ENCODE measurements at regions not wholly inside any gene's neighbourhood (a gene's known extent, or its start where the extent isn't known, plus 50 kb on each side); places are given as distances from the start of the nearest gene placed in this dataset.

GRCh38 chr18:61196750-61197149, 136.5 kb upstream of the CDH20 start:
- Mint-ChIP-seq H3K9me3 (ENCODE audit: low read depth) (no peaks in the 10 kb centered on the region), H3K27ac (no peak overlapping the region), H3K4me3 (ENCODE audit: low read depth) (no peak overlapping the region), H3K27me3 (no peaks in the 10 kb centered on the region), H3K4me1 (ENCODE audit: low read depth) (no peaks in the 10 kb centered on the region), H3K36me3 (ENCODE audit: insufficient read depth) (no peaks in the 10 kb centered on the region)
- TF ChIP-seq, protein P1, sequence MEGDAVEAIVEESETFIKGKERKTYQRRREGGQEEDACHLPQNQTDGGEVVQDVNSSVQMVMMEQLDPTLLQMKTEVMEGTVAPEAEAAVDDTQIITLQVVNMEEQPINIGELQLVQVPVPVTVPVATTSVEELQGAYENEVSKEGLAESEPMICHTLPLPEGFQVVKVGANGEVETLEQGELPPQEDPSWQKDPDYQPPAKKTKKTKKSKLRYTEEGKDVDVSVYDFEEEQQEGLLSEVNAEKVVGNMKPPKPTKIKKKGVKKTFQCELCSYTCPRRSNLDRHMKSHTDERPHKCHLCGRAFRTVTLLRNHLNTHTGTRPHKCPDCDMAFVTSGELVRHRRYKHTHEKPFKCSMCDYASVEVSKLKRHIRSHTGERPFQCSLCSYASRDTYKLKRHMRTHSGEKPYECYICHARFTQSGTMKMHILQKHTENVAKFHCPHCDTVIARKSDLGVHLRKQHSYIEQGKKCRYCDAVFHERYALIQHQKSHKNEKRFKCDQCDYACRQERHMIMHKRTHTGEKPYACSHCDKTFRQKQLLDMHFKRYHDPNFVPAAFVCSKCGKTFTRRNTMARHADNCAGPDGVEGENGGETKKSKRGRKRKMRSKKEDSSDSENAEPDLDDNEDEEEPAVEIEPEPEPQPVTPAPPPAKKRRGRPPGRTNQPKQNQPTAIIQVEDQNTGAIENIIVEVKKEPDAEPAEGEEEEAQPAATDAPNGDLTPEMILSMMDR (IDR thresholded peaks at IDR 0.05; ENCODE audit: unreplicated experiment), result no peak
- no peak for DNase-seq (ENCODE audit: low spot score, unreplicated experiment)

GRCh38 chr18:61198486-61198885, 134.7 kb upstream of the CDH20 start:
- H3K27me3 Mint-ChIP-seq, result no peaks in the 10 kb centered on the region
- H3K36me3 Mint-ChIP-seq (ENCODE audit: insufficient read depth), result no peaks in the 10 kb centered on the region
- H3K4me3 Mint-ChIP-seq (ENCODE audit: low read depth), result no peak overlapping the region
- H3K9me3 Mint-ChIP-seq (ENCODE audit: low read depth), result no peaks in the 10 kb centered on the region
- no peaks in the 10 kb centered on the region for H3K4me1 Mint-ChIP-seq (ENCODE audit: low read depth)
- DNase-seq (ENCODE audit: low spot score, unreplicated experiment), result no peak
- H3K27ac Mint-ChIP-seq, result no peak overlapping the region
- TF ChIP-seq, protein P1 (IDR thresholded peaks at IDR 0.05; ENCODE audit: unreplicated experiment), result no peak

- TF ChIP-seq, protein P1 (IDR thresholded peaks at IDR 0.05; ENCODE audit: unreplicated experiment), result no peak
- Mint-ChIP-seq H3K4me3 (ENCODE audit: low read depth) (no peak overlapping the region), H3K27ac (no peak overlapping the region), H3K9me3 (ENCODE audit: low read depth) (no peaks in the 10 kb centered on the region), H3K4me1 (ENCODE audit: low read depth) (no peaks in the 10 kb centered on the region), H3K27me3 (no peaks in the 10 kb centered on the region), H3K36me3 (ENCODE audit: insufficient read depth) (no peaks in the 10 kb centered on the region)
- no peak for DNase-seq (ENCODE audit: low spot score, unreplicated experiment)
Measured at GRCh38 chr18:61199171-61199848, 133.9 kb upstream of the CDH20 start.

- H3K4me3 Mint-ChIP-seq (ENCODE audit: low read depth), result no peak overlapping the region
- H3K9me3 Mint-ChIP-seq (ENCODE audit: low read depth), result no peaks in the 10 kb centered on the region
- H3K27ac Mint-ChIP-seq, result no peak overlapping the region
- TF ChIP-seq, protein P1 (IDR thresholded peaks at IDR 0.05; ENCODE audit: unreplicated experiment), result no peak
- no peaks in the 10 kb centered on the region for H3K36me3 Mint-ChIP-seq (ENCODE audit: insufficient read depth)
- no peak for DNase-seq (ENCODE audit: low spot score, unreplicated experiment)
- H3K27me3 Mint-ChIP-seq, result no peaks in the 10 kb centered on the region
- H3K4me1 Mint-ChIP-seq (ENCODE audit: low read depth), result no peaks in the 10 kb centered on the region
Measured at GRCh38 chr18:61201511-61201910, 131.7 kb upstream of the CDH20 start.

GRCh38 chr18:61203151-61203550, 130.1 kb upstream of the CDH20 start:
- no peak overlapping the region for H3K27ac Mint-ChIP-seq
- TF ChIP-seq, protein P1 (IDR thresholded peaks at IDR 0.05; ENCODE audit: unreplicated experiment), result no peak

More at GRCh38 chr18:61203151-61203550, 130.1 kb upstream of the CDH20 start:
- Mint-ChIP-seq H3K36me3 (ENCODE audit: insufficient read depth) (no peaks in the 10 kb centered on the region), H3K4me1 (ENCODE audit: low read depth) (no peaks in the 10 kb centered on the region), H3K4me3 (ENCODE audit: low read depth) (no peak overlapping the region), H3K9me3 (ENCODE audit: low read depth) (no peaks in the 10 kb centered on the region), H3K27me3 (no peaks in the 10 kb centered on the region)
- DNase-seq (ENCODE audit: low spot score, unreplicated experiment), result no peak
